PC-3 (cell line): ENCODE measurements at regions not wholly inside any gene's neighbourhood (a gene's known extent, or its start where the extent isn't known, plus 50 kb on each side); places are given as distances from the start of the nearest gene placed in this dataset.

Experiments used
- EZH2 ChIP-seq: fragments of 300-600 bp; sonication (generic); IDR thresholded peaks from one replicate; pipeline ENCODE4 v1.6.1; 2017; ENCODE audit warnings: antibody characterized with exemption, mild to moderate bottlenecking, low read length; ENCODE audit not compliant: unreplicated experiment
- TF ChIP-seq, protein P1 (sequence below): fragments of 300-600 bp; sonication (generic); conservative IDR thresholded peaks from 2 replicates; pipeline ENCODE4 v1.5.1; 2017; ENCODE audit warnings: antibody characterized with exemption, low read depth, mild to moderate bottlenecking, low read length

- TF ChIP-seq, protein P1, sequence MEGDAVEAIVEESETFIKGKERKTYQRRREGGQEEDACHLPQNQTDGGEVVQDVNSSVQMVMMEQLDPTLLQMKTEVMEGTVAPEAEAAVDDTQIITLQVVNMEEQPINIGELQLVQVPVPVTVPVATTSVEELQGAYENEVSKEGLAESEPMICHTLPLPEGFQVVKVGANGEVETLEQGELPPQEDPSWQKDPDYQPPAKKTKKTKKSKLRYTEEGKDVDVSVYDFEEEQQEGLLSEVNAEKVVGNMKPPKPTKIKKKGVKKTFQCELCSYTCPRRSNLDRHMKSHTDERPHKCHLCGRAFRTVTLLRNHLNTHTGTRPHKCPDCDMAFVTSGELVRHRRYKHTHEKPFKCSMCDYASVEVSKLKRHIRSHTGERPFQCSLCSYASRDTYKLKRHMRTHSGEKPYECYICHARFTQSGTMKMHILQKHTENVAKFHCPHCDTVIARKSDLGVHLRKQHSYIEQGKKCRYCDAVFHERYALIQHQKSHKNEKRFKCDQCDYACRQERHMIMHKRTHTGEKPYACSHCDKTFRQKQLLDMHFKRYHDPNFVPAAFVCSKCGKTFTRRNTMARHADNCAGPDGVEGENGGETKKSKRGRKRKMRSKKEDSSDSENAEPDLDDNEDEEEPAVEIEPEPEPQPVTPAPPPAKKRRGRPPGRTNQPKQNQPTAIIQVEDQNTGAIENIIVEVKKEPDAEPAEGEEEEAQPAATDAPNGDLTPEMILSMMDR, result no peak
- no peak for TF ChIP-seq EZH2
These were observed 534.6 kb upstream of the FAM241A start for GRCh38 chr4:111610681-111611080.
